DMS 273 (cell line): ENCODE measurements at regions not wholly inside any gene's neighbourhood (a gene's known extent, or its start where the extent isn't known, plus 50 kb on each side); places are given as distances from the start of the nearest gene placed in this dataset.

Experiments used
- DNase-seq: peaks from one replicate; lab custom pipeline; 2025; ENCODE audit not compliant: unreplicated experiment; lab: John Stamatoyannopoulos, UW

DNA sequence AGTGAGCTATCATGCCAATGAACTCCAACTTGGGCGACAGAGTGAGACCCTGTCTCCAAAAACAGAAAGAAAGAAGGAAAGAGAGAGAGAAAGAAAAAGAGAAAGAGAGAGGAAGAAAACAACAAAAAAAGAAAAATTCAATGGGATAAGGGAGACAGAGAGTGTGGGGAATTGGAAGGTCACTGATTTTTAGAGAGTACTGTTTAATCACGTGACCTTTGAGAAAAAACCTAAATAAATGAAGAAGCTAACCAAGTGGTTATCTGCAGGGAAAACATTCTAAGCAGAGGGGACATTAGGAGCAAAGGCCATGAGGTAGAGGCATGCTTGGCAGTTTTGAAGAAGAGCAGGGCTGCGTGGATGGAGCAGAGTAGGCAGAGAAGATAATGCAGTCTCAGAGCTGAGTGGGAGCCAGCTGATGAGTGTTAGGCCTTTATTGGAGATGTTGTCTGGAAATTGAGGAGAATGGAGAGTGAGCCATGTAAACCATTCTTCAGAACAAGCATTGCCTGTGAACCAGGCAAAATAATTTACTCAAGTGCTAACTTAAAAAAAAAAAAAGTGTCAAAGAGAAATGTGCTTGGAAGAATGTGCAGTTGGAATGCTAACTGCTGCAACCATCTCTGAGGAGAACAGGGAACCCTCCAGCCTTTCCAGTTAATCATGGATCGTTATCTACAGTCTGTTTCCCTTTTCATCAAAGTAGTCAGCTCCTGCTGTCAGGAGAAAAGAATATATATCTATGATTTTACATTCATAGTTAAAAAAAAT lies 377.3 kb upstream of the SEMA6D start:
- DNase-seq: no peak

DNA sequence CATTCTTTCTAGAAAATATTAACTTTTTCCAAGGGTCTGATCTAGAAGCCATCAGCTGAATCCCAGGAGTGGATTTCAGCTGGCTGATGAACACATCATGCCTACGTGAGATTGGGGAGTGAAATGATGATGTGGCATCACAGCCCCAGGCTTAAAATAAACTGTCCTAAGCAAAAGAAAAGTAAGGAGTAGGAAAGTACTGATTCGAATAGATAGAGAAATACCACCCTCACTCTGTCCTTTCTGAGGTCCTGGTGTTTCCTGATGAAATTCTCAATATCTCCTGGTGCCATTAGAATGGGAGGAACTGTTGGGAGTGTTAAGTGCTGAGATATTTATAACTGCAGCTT lies 376.8 kb upstream of the SEMA6D start:
- no peak for DNase-seq

DNA sequence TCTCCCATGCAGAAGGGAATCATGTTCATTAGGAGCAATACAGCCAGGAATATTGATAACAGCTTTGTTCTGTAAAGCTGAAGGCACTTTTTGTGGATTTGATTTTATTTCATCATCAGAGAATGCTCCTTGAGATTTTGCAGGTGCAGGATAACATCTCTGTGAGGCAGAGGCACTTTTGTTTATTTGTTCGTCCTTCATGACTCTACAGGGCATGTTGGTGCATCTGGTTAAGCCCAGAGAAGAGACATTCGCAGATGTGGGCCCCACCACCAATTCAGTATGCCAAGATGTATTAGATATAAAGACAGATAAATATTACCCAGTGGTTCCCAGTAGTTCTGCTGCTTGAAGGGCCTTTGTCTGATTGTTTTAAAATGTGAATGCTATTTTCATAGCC lies 368.1 kb upstream of the SEMA6D start:
- no peak for DNase-seq

DNA sequence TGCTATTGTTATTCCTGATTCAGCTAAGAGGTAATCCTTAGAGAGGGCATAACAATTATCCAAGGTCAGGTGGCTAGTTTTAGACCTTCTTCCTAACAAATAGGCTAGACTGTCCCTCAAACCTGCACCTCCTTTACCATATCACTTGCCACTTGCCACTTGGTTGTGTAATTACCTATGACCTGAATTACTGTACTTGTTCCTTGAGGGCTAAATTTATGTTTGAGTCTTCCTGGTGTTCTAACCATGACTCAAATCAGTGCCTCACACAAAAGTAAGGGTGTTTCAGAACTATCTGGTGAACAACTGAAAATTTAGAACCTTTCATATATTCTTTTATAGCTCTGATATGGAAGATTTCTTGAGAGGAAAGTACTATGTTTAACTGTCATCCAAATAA lies 365.8 kb upstream of the SEMA6D start:
- no peak for DNase-seq

DNA sequence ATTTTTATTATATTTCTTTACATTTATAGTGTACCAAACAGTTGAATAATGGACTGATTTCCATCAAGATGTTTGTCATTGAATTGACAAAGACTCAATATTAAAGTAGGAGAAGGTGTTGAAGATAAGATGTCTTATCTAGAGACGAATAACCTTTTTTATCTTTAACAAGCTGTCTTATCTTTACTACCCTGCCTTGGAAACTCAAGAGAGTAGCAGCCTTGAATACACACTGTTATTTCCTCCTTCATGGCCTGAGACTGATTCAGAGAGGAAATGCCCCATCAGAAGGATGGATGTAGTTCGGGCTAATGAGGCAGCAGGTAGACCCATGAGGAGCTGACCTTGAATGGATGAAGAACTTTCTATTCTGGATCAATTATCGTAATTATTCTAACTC lies 365.1 kb upstream of the SEMA6D start:
- no peak for DNase-seq

DNA sequence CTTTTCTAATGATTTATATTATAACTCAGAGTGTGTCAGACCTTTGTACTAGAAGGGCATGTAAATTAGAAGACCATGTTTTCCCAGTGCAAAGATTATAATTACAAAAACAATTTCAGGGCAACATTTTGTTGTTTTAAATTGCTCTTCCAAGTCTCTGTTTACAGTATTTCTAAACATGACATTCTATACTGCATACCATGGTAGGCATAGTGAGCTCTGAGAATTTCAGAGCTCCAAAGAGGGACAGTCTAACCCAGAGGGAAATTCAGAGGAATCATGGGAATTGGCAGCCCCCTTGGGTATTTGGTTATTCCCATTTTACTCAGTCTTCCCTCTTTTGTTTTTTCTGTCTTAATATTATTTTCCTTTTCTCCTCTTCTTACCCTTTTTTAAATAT lies 361.5 kb upstream of the SEMA6D start:
- no peak for DNase-seq

DNA sequence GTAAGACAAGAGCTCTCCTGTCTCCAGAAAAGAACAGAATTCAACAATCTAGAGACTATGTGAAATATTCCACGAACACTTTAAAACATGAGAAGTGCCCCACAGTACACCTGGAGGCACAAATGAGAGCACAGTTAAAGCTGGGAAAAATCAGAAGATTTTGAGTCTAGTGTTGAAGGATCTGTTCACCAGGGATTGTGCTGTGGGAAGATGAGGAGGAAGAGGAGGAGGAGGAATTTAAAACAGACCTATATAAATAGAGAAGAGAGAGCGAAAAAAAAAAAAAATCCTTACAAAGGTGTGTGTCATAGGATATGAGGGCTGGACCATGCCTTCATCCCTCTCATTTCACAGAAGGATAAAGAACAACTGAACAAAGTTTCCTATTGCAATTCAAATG lies 361.0 kb upstream of the SEMA6D start:
- DNase-seq: no peak

DNA sequence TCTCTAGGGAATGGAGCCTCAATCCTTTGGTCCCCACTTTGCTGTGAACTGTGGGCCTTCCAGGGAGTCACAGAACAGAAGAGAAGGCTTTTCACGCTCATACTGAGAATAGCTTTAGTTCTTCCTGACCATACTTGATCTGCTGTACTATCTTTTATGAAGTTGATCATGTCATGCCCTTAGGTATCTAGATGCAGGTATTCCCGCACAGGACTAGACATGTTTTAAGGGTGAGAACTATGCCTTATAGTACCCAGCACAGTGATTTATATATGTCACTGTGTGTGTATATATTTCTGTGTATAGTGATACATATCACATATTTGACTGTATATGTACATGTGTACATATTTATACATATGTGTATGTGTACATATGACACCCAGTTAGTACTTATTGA lies 358.4 kb upstream of the SEMA6D start:
- no peak for DNase-seq

DNA sequence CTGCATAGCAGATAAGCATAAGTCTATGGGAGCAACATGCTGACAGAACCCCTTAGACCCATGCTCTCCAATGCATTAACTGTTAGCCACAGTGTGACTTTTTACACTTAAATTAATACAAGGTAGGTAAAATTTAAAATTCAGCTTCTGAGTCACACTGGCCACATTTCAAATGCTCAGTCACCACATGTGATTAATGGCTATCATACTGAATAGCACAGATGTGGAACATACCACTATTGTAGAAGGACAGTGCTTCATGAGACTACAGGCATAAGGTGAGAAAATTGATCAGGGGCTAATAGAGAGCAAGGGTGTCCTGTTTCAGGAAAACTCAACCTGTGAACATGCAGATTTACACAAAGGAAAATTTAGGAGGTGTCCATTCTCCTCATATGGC lies 357.0 kb upstream of the SEMA6D start:
- no peak for DNase-seq

DNA sequence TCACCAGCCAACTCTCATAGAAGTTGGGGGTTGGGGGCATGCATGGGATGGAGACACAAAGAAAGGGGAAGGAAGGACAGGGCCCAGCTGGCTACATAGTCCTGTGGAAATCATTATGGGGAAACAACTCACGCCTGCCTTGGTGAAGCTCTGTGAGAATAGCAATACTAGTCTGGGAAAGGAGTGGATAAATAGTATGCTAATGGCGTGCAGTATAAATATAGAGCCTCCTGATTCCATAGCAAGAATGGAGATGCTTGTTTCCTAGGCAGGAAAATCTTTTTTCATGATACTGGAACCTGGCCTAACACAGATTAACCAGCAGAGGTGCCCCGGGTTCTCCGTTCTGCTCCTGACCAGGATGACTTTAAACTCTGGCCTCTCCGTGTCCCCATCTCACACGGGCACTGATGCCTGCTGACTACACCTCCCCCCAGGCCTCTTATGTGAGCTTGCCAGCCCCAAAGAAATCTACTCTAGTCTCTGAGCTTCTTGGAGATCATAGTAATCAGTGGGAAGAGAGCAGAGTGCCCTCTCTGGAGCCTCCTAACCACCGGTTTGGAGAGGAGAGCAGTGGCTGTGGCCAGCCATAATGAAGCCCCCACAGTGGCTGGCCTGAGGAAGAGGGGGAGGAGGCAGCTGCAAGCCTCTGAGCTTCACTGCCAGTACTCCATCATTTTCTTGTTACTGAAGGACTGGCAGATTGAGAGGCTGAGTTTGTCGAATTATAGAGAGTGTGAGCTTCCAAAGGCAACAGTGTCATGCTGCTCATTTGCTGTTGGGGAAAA lies 355.0 kb upstream of the SEMA6D start:
- DNase-seq: no peak

DNA sequence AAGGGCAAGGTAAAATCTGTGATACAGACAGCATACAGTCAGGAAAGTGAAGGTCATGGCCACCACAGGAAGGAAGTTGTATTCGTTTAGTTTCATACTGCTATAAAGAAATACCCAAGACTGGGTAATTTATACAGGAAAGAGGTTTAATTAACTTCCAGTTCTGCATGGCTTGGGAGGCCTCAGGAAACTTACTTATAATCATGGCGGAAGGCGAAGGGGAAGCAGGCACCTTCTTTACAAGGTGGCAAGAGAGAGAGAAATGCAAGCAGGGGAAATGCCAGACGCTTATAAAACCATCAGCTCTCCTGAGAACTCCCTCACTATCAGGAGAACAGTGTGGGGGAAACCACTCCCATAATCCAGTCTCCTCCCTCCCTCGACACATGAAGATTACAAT lies 353.7 kb upstream of the SEMA6D start:
- no peak for DNase-seq

DNA sequence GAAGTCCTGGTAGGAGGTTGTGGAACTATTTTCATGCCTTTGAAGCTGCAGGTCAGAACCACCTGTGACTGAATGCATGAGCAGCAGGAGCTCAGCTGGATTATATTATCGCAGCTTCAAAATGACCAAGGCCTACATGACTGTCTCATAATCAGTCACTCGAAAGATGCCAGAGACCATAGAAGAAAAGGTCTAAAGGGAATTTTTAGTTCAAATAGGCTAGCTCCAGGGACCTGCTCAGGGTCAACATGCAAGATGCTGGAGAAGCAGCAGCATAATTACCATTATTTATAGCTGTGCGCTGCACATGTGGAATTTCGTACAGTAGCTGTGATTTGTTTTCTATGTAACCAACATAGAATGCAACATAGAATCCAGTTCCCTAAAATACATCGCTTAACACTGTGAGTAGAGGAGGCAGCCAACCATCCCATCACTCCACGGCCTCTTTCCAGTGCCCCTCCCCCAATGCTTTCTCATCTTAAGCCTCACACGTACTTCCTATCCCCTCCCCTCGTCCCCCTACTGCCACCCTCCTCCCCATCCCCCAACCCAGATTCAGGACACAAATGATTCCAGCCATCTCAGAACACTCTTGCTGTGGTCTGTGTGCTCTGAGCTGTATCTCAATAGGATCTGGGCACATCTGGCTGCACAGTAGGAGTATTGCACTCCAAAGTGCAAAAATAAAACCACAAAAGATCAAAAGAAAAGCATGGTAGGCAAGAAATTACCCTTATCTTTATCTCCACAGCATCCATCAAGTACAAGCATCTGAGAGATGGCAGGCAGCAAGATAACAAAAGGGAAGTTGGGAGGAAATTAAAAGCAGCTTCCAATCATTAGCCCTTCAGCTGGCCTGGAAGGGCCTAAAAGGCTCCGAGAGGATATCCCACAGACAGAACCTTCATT lies 352.8 kb upstream of the SEMA6D start:
- no peak for DNase-seq

DNA sequence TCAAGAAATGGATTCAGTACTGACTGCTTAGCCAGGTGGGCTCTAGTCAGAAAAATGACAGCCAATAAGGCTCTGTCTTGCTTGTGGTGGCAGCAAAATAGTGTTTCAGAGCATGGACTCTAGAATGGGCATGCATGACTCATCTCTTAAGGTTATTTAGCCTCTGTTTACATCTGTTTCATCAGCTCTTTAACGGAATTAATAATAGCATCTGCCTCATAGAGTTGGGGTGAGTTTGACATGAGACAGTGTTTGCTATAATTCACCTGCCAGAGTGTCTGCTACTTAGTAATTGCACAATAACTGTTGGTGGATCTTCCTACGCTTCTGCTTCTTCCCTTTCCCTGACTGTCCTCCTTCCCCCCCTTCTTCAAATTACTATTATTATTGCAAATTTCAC lies 350.4 kb upstream of the SEMA6D start:
- no peak for DNase-seq

DNA sequence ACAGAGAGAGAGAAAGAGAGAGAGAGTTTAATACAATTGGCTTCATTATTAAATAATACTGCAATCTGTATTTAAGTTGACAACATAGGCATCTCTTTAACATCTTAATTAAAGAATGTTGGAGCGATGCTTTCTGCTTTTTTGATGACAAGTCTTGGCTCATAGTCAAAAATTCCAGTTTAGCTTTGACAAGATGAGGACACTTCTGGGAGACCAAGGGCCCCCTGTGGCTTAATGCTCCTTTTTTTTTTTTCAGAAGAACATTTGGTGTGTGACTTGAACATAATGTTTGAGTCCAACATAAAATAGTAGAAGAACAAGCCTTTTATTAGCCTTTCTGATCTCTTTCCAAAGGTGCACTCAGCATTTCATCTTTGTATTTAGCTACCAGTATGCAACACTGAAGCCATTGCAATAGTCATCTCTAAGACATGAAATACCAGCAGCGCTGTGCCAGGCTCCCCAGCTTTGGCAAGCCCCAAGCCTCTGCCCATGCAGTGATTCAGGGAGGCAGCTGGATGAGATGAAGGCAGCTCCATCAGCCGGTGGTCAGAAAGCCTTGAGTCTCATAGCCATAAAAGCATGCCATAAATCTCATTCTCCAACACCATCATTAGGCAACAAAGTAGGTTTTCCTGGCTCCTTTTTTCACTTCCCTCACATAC lies 349.4 kb upstream of the SEMA6D start:
- DNase-seq: no peak

DNA sequence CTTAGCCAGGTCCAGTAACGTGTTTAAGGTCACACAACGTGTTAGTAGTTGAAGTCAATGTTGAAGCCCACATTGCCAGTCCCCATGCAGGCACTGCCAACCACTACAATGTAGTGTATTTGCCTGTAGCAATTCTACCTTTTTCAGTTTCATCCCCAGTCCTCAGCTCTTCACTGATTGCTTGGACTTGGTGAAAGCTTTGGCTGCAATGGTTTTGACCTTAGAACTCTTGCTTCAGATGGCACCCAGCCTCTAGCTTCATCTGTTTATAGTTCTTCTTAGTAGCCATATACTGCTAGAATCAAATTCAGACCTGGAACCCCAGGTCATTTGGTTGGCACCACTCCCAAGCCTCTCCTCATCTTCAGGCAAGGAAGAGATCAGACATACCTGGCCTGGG lies 345.4 kb upstream of the SEMA6D start:
- no peak for DNase-seq

DNA sequence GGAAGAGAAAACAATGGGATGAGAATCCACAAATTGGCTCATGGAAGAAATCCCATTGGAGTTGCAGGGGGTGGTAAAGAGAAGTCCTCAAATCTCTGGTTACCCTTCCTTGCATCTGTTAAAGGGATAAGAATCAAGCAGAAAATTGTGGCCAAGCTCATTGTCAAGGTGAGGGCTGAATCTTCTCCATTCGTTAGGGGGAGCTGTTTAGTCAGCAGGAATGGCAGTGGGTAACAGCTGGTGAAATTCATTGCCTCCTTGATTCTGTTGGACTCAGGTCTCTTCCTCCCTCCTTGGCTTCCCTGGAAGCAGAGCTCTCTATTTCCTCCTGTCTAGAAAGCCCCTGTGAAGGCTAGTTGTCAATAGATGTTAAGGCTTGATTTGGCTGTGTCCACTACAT lies 343.1 kb upstream of the SEMA6D start:
- peak; percentile 83 for DNase-seq

DNA sequence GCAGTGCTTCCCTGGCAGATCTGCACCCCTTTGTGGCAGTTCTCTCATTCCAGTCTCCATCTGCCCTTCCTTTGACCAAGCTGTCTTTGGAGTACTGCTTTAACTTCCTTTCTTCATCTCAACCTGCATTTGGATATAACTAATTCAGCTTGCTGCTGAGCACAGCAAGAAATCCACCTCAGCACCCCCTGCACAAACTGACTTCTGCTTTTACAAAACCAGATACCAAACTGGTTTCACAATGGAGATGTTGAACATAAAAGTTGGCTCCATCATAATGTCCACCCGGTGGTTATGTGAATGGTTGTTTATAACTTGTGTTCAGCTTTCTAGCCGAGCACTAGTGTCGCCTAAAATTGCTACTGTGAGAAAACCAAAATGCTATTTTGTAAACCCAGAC lies 341.1 kb upstream of the SEMA6D start:
- DNase-seq: peak; percentile 25

DNA sequence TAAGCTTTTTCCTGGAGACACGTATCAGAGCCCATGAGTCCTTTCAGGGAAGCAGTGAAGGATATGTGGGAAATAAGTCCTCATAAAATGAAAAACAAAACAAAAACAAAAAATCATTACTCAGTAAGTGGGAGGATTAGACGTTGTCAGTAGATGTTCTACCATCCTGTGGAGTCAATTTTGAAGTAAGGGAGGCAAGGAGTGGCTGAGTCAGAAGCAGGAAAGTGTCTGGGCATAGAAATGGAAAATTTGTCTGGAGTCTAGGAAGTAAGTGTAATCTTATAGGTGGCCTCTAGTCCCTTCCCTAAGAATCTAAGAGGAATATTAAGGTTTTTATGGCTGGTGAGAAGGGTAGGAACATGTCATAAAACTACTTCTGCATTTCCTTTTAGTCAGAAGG lies 339.8 kb upstream of the SEMA6D start:
- DNase-seq: no peak

DNA sequence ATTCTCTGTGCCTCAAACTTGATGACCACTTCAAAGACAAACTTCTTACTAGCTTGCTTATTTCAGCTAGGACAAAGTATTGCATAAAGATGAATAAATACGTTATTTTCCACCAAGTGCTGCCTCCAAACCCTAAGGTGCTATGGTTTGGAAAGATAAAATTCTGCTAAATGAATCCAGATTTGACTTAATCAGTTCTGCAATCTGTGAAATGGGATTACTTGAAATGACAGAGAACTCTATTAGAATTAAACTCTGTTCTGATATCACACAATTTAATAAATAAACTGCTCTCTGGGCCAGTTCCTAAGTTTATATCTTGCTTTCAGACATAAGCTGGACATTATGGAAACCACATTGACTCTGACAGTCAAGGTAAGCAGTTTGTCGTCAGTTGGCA lies 338.8 kb upstream of the SEMA6D start:
- no peak for DNase-seq

DNA sequence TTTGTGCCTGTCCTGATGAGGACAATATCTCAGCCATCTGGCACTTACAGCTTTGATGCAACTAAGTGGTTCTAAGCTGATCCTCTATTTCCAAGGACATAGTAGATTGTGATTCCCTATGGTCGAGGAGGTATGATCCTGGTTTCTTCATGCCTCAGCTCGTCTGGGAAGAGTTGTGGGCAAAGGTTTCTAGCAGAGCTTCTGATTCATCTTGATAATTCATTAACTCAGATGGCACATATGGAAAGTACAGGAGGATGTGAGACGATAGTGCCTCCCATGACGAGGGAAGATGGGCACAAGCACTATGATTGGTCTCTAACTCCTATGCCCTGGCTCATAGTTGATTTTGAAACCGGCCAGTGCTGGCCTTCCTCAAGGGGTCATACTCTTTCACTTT lies 334.2 kb upstream of the SEMA6D start:
- DNase-seq: peak; percentile 17

DNA sequence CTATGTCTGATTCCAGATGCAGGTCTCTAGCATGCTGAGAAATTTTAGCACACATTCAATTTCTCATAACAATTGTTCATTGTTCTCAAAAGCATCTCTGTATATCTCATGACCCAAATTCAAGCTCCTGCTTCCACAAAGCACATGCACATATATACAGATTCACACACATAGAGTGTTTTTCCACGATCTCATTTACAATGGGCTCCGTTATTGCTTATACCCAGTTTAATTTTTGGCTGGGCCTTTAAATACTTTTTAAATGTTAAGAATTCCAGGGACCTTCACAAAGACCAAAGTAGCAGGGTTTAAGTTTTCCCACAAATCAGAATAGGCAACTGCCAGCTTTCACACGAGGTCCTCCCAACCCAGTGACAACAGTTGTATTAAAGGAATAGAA lies 333.5 kb upstream of the SEMA6D start:
- DNase-seq: peak; percentile 35
